Neural cell (in vitro differentiated cells): ENCODE measurements at regions not wholly inside any gene's neighbourhood (a gene's known extent, or its start where the extent isn't known, plus 50 kb on each side); places are given as distances from the start of the nearest gene placed in this dataset.

ENCODE experiments used
- H2AFZ ChIP-seq: fragments of 200-600, 300-800 bp; sonication (generic), shearing (Covaris generic); 2 replicates; pipeline ENCODE4 v1.6.0; 2014; ENCODE audit warnings: low read depth, mild to moderate bottlenecking, antibody characterized with exemption, low read length, moderate library complexity
- H3F3A ChIP-seq: fragments of 200-600 bp; shearing (Covaris generic); 2 replicates; pipeline ENCODE4 v1.6.1; 2016; ENCODE audit warnings: mild to moderate bottlenecking, moderate library complexity, mixed read lengths, antibody characterized with exemption, low read length; ENCODE audit not compliant: insufficient read depth, poor library complexity, severe bottlenecking
- H3K27ac ChIP-seq: fragments of 200-600, 300-800 bp; sonication (generic), shearing (Covaris generic); 2 replicates; pipeline ENCODE4 v1.5.1; 2014; ENCODE audit warnings: mild to moderate bottlenecking, low read length, moderate library complexity
- H3K27me3 ChIP-seq: fragments of 300-800, 200-600 bp; sonication (generic), shearing (Covaris generic); 2 replicates; pipeline ENCODE4 v1.6.0; 2014; ENCODE audit warnings: mild to moderate bottlenecking, low read depth, low read length, moderate library complexity; ENCODE audit not compliant: insufficient read depth
- H3K36me3 ChIP-seq: fragments of 300-800, 200-600 bp; sonication (generic), shearing (Covaris generic); 2 replicates; pipeline ENCODE4 v1.5.1; 2014; ENCODE audit warnings: mild to moderate bottlenecking, antibody characterized with exemption, low read length, moderate library complexity; ENCODE audit not compliant: insufficient read depth
- H3K4me2 ChIP-seq: fragments of 300-800, 200-600 bp; sonication (generic), shearing (Covaris generic); 2 replicates; pipeline ENCODE4 v1.6.0; 2014; ENCODE audit warnings: mild to moderate bottlenecking, low read length
- H3K4me3 ChIP-seq: fragments of 300-800, 200-600 bp; sonication (generic), shearing (Covaris generic); 2 replicates; pipeline ENCODE4 v1.5.1; 2014; ENCODE audit warnings: mild to moderate bottlenecking, low read length, moderate library complexity
- H3K79me2 ChIP-seq: fragments of 200-600 bp; shearing (Covaris generic); replicated peaks from 2 replicates; pipeline ENCODE4 v1.6.0; 2014; ENCODE audit warnings: mild to moderate bottlenecking, low read length, moderate library complexity; ENCODE audit not compliant: insufficient read depth
- H3K9ac ChIP-seq: fragments of 300-800, 200-600 bp; sonication (generic), shearing (Covaris generic); 2 replicates; pipeline ENCODE4 v1.6.1; 2016; ENCODE audit warnings: mild to moderate bottlenecking, low read length, mixed read lengths
- H3K9me2 ChIP-seq: fragments of 200-600 bp; shearing (Covaris generic); 2 replicates; pipeline ENCODE4 v1.6.1; 2016; ENCODE audit warnings: mild to moderate bottlenecking, low read length, mixed read lengths; ENCODE audit not compliant: insufficient read depth
- H3K9me3 ChIP-seq: fragments of 200-600, 300-800 bp; sonication (generic), shearing (Covaris generic); 2 replicates; pipeline ENCODE4 v1.6.1; 2016; ENCODE audit warnings: mild to moderate bottlenecking, mixed run types, low read length, moderate library complexity, mixed read lengths
- H4K20me1 ChIP-seq: fragments of 200-600 bp; shearing (Covaris generic); 2 replicates; pipeline ENCODE4 v1.6.1; 2016; ENCODE audit warnings: mild to moderate bottlenecking, mixed run types; ENCODE audit not compliant: insufficient read depth
- EP300 ChIP-seq: fragments of 450-650 bp; conservative IDR thresholded peaks from 2 replicates; pipeline ENCODE4 v1.6.1; 2014; ENCODE audit warnings: antibody characterized with exemption, mild to moderate bottlenecking, moderate library complexity; ENCODE audit not compliant: poor library complexity, severe bottlenecking
- EZH2 ChIP-seq: fragments of 200-600, 300-800 bp; shearing (Covaris generic), sonication (generic); IDR thresholded peaks from 2 replicates; pipeline ENCODE4 v1.6.1; 2014; ENCODE audit warnings: antibody characterized with exemption, low read length, borderline replicate concordance, mild to moderate bottlenecking; ENCODE audit not compliant: insufficient read depth, poor library complexity, severe bottlenecking
- MXI1 ChIP-seq: fragments of 450-650 bp; conservative IDR thresholded peaks from 2 replicates; pipeline ENCODE4 v1.6.1; 2014; ENCODE audit warnings: antibody characterized with exemption, mild to moderate bottlenecking; ENCODE audit not compliant: poor library complexity, severe bottlenecking
- POLR2AphosphoS5 ChIP-seq: IDR thresholded peaks from 2 replicates; pipeline ENCODE4 v1.6.1; 2012
- RAD21 ChIP-seq: fragments of 450-650 bp; conservative IDR thresholded peaks from 2 replicates; pipeline ENCODE4 v1.6.1; 2014; ENCODE audit warnings: antibody characterized with exemption, mild to moderate bottlenecking, moderate library complexity
- SMC3 ChIP-seq: fragments of 450-650 bp; conservative IDR thresholded peaks from 2 replicates; pipeline ENCODE4 v1.6.1; 2014; ENCODE audit warnings: antibody characterized with exemption, mild to moderate bottlenecking, moderate library complexity; ENCODE audit not compliant: poor library complexity
- TAF1 ChIP-seq: IDR thresholded peaks from 2 replicates; pipeline ENCODE4 v1.6.1; 2012; ENCODE audit warnings: low read depth
- TF ChIP-seq, protein P1 (sequence below): IDR thresholded peaks from 2 replicates; pipeline ENCODE4 v1.6.1; 2012; ENCODE audit warnings: borderline replicate concordance
- TF ChIP-seq, protein P2 (sequence below): fragments of 450-650 bp; IDR thresholded peaks from 2 replicates; pipeline ENCODE4 v1.5.1; 2014; ENCODE audit warnings: antibody characterized with exemption, mild to moderate bottlenecking, moderate library complexity; ENCODE audit not compliant: poor library complexity, severe bottlenecking

DNA sequence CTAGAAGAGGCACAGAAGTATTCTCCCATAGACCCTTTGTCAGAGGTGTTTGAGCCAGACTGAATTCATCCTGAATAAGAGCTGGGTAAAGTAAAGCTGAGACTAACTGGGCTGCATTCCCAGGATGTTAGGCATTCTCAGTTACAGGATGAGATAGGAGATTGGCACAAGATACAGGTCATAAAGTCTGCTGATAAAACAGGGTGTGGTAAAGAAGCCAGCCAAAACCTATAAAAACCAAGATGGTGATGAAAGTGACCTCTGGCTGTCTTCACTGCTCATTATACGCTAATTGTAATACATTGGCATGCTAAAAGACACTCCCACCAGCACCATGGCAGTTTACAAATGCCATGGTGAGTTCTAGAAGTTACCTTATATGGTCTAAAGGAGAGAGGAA, 364.9 kb upstream of the TMEFF2 start:
- Histone ChIP-seq H3F3A (no peaks in the 10 kb centered on the region), H4K20me1 (no peaks in the 10 kb centered on the region), H3K27me3 (no peaks in the 10 kb centered on the region), H3K4me2 (no peak overlapping the region), H2AFZ (no peak overlapping the region), H3K9ac (no peak overlapping the region), H3K36me3 (no peaks in the 10 kb centered on the region), H3K9me2 (no peaks in the 10 kb centered on the region), H3K9me3 (no peaks in the 10 kb centered on the region), H3K79me2 (no peaks in the 10 kb centered on the region), H3K27ac (no peak overlapping the region), H3K4me3 (no peak overlapping the region)
- TF ChIP-seq RAD21, result no peak
- TF ChIP-seq MXI1, result no peak
- TF ChIP-seq, protein P1, sequence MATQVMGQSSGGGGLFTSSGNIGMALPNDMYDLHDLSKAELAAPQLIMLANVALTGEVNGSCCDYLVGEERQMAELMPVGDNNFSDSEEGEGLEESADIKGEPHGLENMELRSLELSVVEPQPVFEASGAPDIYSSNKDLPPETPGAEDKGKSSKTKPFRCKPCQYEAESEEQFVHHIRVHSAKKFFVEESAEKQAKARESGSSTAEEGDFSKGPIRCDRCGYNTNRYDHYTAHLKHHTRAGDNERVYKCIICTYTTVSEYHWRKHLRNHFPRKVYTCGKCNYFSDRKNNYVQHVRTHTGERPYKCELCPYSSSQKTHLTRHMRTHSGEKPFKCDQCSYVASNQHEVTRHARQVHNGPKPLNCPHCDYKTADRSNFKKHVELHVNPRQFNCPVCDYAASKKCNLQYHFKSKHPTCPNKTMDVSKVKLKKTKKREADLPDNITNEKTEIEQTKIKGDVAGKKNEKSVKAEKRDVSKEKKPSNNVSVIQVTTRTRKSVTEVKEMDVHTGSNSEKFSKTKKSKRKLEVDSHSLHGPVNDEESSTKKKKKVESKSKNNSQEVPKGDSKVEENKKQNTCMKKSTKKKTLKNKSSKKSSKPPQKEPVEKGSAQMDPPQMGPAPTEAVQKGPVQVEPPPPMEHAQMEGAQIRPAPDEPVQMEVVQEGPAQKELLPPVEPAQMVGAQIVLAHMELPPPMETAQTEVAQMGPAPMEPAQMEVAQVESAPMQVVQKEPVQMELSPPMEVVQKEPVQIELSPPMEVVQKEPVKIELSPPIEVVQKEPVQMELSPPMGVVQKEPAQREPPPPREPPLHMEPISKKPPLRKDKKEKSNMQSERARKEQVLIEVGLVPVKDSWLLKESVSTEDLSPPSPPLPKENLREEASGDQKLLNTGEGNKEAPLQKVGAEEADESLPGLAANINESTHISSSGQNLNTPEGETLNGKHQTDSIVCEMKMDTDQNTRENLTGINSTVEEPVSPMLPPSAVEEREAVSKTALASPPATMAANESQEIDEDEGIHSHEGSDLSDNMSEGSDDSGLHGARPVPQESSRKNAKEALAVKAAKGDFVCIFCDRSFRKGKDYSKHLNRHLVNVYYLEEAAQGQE, result no peak
- TF ChIP-seq EZH2, result no peak

DNA sequence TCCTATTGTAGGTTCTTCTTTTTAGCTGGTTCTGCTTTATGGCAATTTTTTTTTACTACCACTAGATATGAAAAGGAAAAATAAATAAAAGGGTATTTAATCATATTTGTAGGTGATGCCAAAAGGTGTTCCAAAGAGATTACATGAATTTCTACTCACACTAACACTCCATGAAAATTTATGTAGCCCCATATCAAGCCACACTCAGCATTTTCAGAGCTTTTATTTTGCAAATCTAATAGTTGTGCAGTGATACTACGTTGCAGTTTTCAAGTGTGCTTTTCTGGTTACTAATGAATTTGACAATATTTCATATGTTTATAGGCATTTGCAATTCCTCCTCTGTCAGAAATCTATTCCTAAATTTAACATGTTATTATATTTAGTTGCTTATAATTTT, 363.9 kb upstream of the TMEFF2 start:
- Histone ChIP-seq H3K4me2 (no peak overlapping the region), H3K9me2 (no peaks in the 10 kb centered on the region), H2AFZ (no peak overlapping the region)

DNA sequence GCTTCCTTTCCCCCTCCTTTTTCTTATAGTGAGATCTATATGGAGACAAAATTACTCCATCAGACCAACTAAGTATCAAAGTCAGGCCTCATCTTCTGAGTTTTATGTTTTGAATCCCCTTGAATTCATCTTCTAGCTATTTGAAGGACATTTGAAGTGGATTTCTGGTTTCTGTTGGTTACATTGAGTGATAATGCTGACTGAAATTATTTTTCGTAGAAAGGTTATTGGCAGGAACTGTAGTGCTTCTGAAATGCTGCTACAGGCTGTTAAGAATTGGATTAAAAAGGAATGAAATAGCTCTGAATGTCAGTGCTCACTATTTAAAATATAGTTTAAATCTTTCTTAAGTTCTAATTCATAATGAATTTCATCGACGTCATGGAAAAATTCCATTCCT, 361.0 kb upstream of the TMEFF2 start:
- H4K20me1 ChIP-seq, result no peaks in the 10 kb centered on the region
- no peaks in the 10 kb centered on the region for H3K79me2 ChIP-seq
- no peaks in the 10 kb centered on the region for H3K9me2 ChIP-seq
- no peaks in the 10 kb centered on the region for H3K9me3 ChIP-seq
- no peak overlapping the region for H2AFZ ChIP-seq
- no peak overlapping the region for H3K4me3 ChIP-seq
- no peaks in the 10 kb centered on the region for H3K27me3 ChIP-seq
- H3K9ac ChIP-seq, result no peak overlapping the region
- no peaks in the 10 kb centered on the region for H3K36me3 ChIP-seq
- H3K4me2 ChIP-seq, result no peak overlapping the region
- no peak overlapping the region for H3K27ac ChIP-seq
- no peaks in the 10 kb centered on the region for H3F3A ChIP-seq
- TF ChIP-seq TAF1, result no peak
- TF ChIP-seq EP300, result no peak
- no peak for TF ChIP-seq SMC3
- TF ChIP-seq, protein P2, sequence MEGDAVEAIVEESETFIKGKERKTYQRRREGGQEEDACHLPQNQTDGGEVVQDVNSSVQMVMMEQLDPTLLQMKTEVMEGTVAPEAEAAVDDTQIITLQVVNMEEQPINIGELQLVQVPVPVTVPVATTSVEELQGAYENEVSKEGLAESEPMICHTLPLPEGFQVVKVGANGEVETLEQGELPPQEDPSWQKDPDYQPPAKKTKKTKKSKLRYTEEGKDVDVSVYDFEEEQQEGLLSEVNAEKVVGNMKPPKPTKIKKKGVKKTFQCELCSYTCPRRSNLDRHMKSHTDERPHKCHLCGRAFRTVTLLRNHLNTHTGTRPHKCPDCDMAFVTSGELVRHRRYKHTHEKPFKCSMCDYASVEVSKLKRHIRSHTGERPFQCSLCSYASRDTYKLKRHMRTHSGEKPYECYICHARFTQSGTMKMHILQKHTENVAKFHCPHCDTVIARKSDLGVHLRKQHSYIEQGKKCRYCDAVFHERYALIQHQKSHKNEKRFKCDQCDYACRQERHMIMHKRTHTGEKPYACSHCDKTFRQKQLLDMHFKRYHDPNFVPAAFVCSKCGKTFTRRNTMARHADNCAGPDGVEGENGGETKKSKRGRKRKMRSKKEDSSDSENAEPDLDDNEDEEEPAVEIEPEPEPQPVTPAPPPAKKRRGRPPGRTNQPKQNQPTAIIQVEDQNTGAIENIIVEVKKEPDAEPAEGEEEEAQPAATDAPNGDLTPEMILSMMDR, result no peak
- TF ChIP-seq, protein P1, result no peak
- TF ChIP-seq RAD21, result no peak
- TF ChIP-seq POLR2AphosphoS5, result no peak
- no peak for TF ChIP-seq MXI1

More for the DNA sequence above, 363.9 kb upstream of the TMEFF2 start:
- Histone ChIP-seq H3K79me2 (no peaks in the 10 kb centered on the region), H3K4me3 (no peak overlapping the region), H3K27me3 (no peaks in the 10 kb centered on the region), H3F3A (no peaks in the 10 kb centered on the region), H3K9me3 (no peaks in the 10 kb centered on the region), H4K20me1 (no peaks in the 10 kb centered on the region), H3K27ac (no peak overlapping the region), H3K36me3 (no peaks in the 10 kb centered on the region), H3K9ac (no peak overlapping the region)
- TF ChIP-seq EZH2, result no peak
- no peak for TF ChIP-seq TAF1
- TF ChIP-seq EP300, result no peak
- TF ChIP-seq MXI1, result no peak
- TF ChIP-seq, protein P2, result no peak
